ENCODE measurements at regions not wholly inside any gene's neighbourhood (a gene's known extent, or its start where the extent isn't known, plus 50 kb on each side); places are given as distances from the start of the nearest gene placed in this dataset.

DNA sequence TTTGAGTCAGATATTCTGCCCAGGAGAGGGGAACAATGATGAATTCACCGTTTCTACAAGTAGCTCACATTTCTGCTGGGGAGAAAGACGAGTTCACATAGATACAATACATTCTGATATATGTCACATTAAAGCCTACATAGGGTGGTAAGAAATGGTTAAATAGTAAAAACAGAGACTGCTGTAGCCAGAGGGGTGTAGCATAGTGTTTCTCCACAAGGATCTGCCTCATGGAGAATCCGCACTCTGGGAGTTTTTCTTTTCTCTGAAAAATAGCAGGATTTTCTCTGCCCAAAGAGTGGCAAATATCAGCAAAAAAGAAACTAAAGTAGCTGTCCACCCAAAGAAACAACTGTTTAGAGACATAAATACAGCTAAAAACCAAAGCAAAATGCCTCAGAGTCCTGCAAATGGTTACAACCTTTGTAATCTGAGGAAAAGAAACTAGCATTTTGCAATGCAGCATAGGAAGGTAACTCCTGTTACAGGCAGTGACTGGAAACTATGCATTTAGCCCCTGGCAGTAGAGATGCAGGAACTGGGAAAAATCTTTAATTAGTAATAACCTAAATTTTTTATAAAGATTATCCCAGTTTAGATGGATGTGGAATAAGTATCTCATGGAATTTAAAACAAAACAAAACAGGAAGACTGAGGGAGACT lies 1126.7 kb upstream of the ADGRL2 start:
- Histone ChIP-seq H3K4me3 (ENCODE audit: low read length) (no peak overlapping the region), H3K27me3 (ENCODE audit: insufficient read depth, low read depth, low read length) (no peaks in the 10 kb centered on the region), H4K20me1 (ENCODE audit: insufficient read depth) (no peaks in the 10 kb centered on the region), H3K9ac (ENCODE audit: low read length) (no peak overlapping the region), H3K4me2 (ENCODE audit: low read length) (no peak overlapping the region), H3K9me3 (ENCODE audit: low read length) (no peaks in the 10 kb centered on the region), H3K27ac (ENCODE audit: low read length) (no peak overlapping the region), H3K79me2 (replicated peaks; ENCODE audit: insufficient read depth, low read length) (no peaks in the 10 kb centered on the region), H3F3A (ENCODE audit: insufficient read depth, low read length, poor library complexity, severe bottlenecking) (no peaks in the 10 kb centered on the region), H2AFZ (ENCODE audit: low read depth, low read length) (no peak overlapping the region), H3K36me3 (ENCODE audit: insufficient read depth, low read length) (no peaks in the 10 kb centered on the region), H3K9me2 (ENCODE audit: insufficient read depth, low read length) (no peaks in the 10 kb centered on the region)
- TF ChIP-seq, protein P1, sequence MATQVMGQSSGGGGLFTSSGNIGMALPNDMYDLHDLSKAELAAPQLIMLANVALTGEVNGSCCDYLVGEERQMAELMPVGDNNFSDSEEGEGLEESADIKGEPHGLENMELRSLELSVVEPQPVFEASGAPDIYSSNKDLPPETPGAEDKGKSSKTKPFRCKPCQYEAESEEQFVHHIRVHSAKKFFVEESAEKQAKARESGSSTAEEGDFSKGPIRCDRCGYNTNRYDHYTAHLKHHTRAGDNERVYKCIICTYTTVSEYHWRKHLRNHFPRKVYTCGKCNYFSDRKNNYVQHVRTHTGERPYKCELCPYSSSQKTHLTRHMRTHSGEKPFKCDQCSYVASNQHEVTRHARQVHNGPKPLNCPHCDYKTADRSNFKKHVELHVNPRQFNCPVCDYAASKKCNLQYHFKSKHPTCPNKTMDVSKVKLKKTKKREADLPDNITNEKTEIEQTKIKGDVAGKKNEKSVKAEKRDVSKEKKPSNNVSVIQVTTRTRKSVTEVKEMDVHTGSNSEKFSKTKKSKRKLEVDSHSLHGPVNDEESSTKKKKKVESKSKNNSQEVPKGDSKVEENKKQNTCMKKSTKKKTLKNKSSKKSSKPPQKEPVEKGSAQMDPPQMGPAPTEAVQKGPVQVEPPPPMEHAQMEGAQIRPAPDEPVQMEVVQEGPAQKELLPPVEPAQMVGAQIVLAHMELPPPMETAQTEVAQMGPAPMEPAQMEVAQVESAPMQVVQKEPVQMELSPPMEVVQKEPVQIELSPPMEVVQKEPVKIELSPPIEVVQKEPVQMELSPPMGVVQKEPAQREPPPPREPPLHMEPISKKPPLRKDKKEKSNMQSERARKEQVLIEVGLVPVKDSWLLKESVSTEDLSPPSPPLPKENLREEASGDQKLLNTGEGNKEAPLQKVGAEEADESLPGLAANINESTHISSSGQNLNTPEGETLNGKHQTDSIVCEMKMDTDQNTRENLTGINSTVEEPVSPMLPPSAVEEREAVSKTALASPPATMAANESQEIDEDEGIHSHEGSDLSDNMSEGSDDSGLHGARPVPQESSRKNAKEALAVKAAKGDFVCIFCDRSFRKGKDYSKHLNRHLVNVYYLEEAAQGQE (IDR thresholded peaks at IDR 0.05; ENCODE audit: borderline replicate concordance): no peak

- no peaks in the 10 kb centered on the region for H3K36me3 ChIP-seq (ENCODE audit: insufficient read depth, low read length)
- H3F3A ChIP-seq (ENCODE audit: insufficient read depth, low read length, poor library complexity, severe bottlenecking): no peaks in the 10 kb centered on the region
- no peaks in the 10 kb centered on the region for H3K9me2 ChIP-seq (ENCODE audit: insufficient read depth, low read length)
- H2AFZ ChIP-seq (ENCODE audit: low read depth, low read length): no peak overlapping the region
- no peaks in the 10 kb centered on the region for H3K9me3 ChIP-seq (ENCODE audit: low read length)
- H3K27me3 ChIP-seq (ENCODE audit: insufficient read depth, low read depth, low read length): no peaks in the 10 kb centered on the region
- H3K27ac ChIP-seq (ENCODE audit: low read length): no peak overlapping the region
- no peak overlapping the region for H3K4me3 ChIP-seq (ENCODE audit: low read length)
- no peak overlapping the region for H3K9ac ChIP-seq (ENCODE audit: low read length)
- no peaks in the 10 kb centered on the region for H4K20me1 ChIP-seq (ENCODE audit: insufficient read depth)
- no peak for TF ChIP-seq SMC3 (conservative IDR thresholded peaks at IDR 0.05; ENCODE audit: poor library complexity)
- TF ChIP-seq EP300 (conservative IDR thresholded peaks at IDR 0.05; ENCODE audit: poor library complexity, severe bottlenecking): no peak
- no peak for TF ChIP-seq RAD21 (conservative IDR thresholded peaks at IDR 0.05)
- no peak for TF ChIP-seq EZH2 (IDR thresholded peaks at IDR 0.05; ENCODE audit: borderline replicate concordance, insufficient read depth, low read length, poor library complexity, severe bottlenecking)
- TF ChIP-seq, protein P1 (IDR thresholded peaks at IDR 0.05; ENCODE audit: borderline replicate concordance): no peak
- no peak for TF ChIP-seq CTCF (IDR thresholded peaks at IDR 0.05; ENCODE audit: poor library complexity, severe bottlenecking)
- no peak for TF ChIP-seq MXI1 (conservative IDR thresholded peaks at IDR 0.05; ENCODE audit: poor library complexity, severe bottlenecking)
- TF ChIP-seq TAF1 (IDR thresholded peaks at IDR 0.05; ENCODE audit: low read depth): no peak
- no peak for TF ChIP-seq POLR2AphosphoS5 (IDR thresholded peaks at IDR 0.05)
- H3K4me2 ChIP-seq (ENCODE audit: low read length): no peak overlapping the region
- H3K79me2 ChIP-seq (replicated peaks; ENCODE audit: insufficient read depth, low read length): no peaks in the 10 kb centered on the region
Measured at GRCh38 chr1:80668372-80668771, 1132.4 kb upstream of the ADGRL2 start.

Data from neural cell (in vitro differentiated cells).